H9 (cell line): ENCODE measurements at regions not wholly inside any gene's neighbourhood (a gene's known extent, or its start where the extent isn't known, plus 50 kb on each side); places are given as distances from the start of the nearest gene placed in this dataset.

Source experiments
- DNase-seq: peaks from one replicate; pipeline ENCODE4 v3.0.0-alpha.2; 2017
- H2AFZ ChIP-seq: one replicate; pipeline ENCODE4 v1.6.1; 2013; ENCODE audit warnings: mild to moderate bottlenecking, low read length, control low read depth, moderate library complexity
- H2AK5ac ChIP-seq: 2 replicates; pipeline ENCODE4 v1.6.1; 2013; ENCODE audit warnings: low read length, control low read depth, mixed read lengths; ENCODE audit not compliant: insufficient read length
- H2BK120ac ChIP-seq: one replicate; pipeline ENCODE4 v1.6.1; 2013; ENCODE audit warnings: low read depth, mild to moderate bottlenecking, low read length, control low read depth, inconsistent platforms; ENCODE audit not compliant: poor library complexity, severe bottlenecking
- H2BK12ac ChIP-seq: 2 replicates; pipeline ENCODE4 v1.6.1; 2013; ENCODE audit warnings: low read length, control low read depth, mixed read lengths, low read depth; ENCODE audit not compliant: insufficient read length
- H2BK15ac ChIP-seq: 2 replicates; pipeline ENCODE4 v1.6.1; 2013; ENCODE audit warnings: low read depth, low read length, control low read depth
- H2BK20ac ChIP-seq: one replicate; pipeline ENCODE4 v1.6.1; 2013; ENCODE audit warnings: low read depth, mild to moderate bottlenecking, low read length, control low read depth, inconsistent platforms; ENCODE audit not compliant: poor library complexity, severe bottlenecking
- H2BK5ac ChIP-seq: 2 replicates; pipeline ENCODE4 v1.6.1; 2013; ENCODE audit warnings: low read length, control low read depth, mixed read lengths; ENCODE audit not compliant: insufficient read length
- H3K14ac ChIP-seq: 2 replicates; pipeline ENCODE4 v1.6.1; 2013; ENCODE audit warnings: low read length, control low read depth; ENCODE audit not compliant: insufficient read depth
- H3K18ac ChIP-seq: 2 replicates; pipeline ENCODE4 v1.6.1; 2013; ENCODE audit warnings: low read depth, mild to moderate bottlenecking, mixed read lengths, low read length, control low read depth; ENCODE audit not compliant: insufficient read length
- H3K23ac ChIP-seq: 2 replicates; pipeline ENCODE4 v1.6.1; 2013; ENCODE audit warnings: low read length, control low read depth, mixed read lengths, low read depth; ENCODE audit not compliant: insufficient read length
- H3K23me2 ChIP-seq: 2 replicates; pipeline ENCODE4 v1.6.1; 2013; ENCODE audit warnings: low read depth, mild to moderate bottlenecking, mixed read lengths, low read length, control low read depth; ENCODE audit not compliant: insufficient read length, poor library complexity, severe bottlenecking
- H3K27ac ChIP-seq: 2 replicates; pipeline ENCODE4 v1.5.1; 2013; ENCODE audit warnings: low read length, control low read depth, mixed read lengths, low read depth; ENCODE audit not compliant: insufficient read length
- H3K27me3 ChIP-seq: 2 replicates; pipeline ENCODE4 v1.6.1; 2013; ENCODE audit warnings: low read length, control low read depth, inconsistent platforms; ENCODE audit not compliant: insufficient read depth
- H3K4ac ChIP-seq: 2 replicates; pipeline ENCODE4 v1.6.1; 2013; ENCODE audit warnings: low read depth, mild to moderate bottlenecking, control low read depth, inconsistent platforms, low read length, moderate library complexity
- H3K4me1 ChIP-seq: 2 replicates; pipeline ENCODE4 v1.6.1; 2013; ENCODE audit warnings: low read length, control low read depth, inconsistent platforms; ENCODE audit not compliant: insufficient read depth
- H3K4me2 ChIP-seq: 2 replicates; pipeline ENCODE4 v1.6.1; 2013; ENCODE audit warnings: low read length, control low read depth, mixed read lengths; ENCODE audit not compliant: insufficient read length, insufficient read depth
- H3K56ac ChIP-seq: 2 replicates; pipeline ENCODE4 v1.6.1; 2013; ENCODE audit warnings: low read depth, mild to moderate bottlenecking, mixed read lengths, low read length, control low read depth; ENCODE audit not compliant: insufficient read length
- H3K79me1 ChIP-seq: 2 replicates; pipeline ENCODE4 v1.6.1; 2013; ENCODE audit warnings: low read depth, mild to moderate bottlenecking, moderate library complexity, low read length, control low read depth, inconsistent platforms; ENCODE audit not compliant: insufficient read depth, poor library complexity, severe bottlenecking
- H3K79me2 ChIP-seq: 2 replicates; pipeline ENCODE4 v1.6.1; 2013; ENCODE audit warnings: low read length, control low read depth, inconsistent platforms; ENCODE audit not compliant: insufficient read depth
- H3K9ac ChIP-seq: 2 replicates; pipeline ENCODE4 v1.6.1; 2013; ENCODE audit warnings: low read length, control low read depth, mixed read lengths; ENCODE audit not compliant: insufficient read length; ENCODE audit errors: extremely low read depth
- H3K9me3 ChIP-seq: one replicate; pipeline ENCODE4 v1.6.1; 2013; ENCODE audit warnings: low read depth, low read length, inconsistent platforms; ENCODE audit not compliant: control insufficient read depth
- H3T11ph ChIP-seq: one replicate; pipeline ENCODE4 v1.6.1; 2013; ENCODE audit warnings: mild to moderate bottlenecking, low read length, control low read depth, inconsistent platforms
- H4K20me1 ChIP-seq: one replicate; pipeline ENCODE4 v1.6.1; 2013; ENCODE audit not compliant: control insufficient read depth, insufficient read length, insufficient read depth
- H4K5ac ChIP-seq: 2 replicates; pipeline ENCODE4 v1.6.1; 2013; ENCODE audit warnings: low read depth, mild to moderate bottlenecking, mixed read lengths, low read length, control low read depth; ENCODE audit not compliant: insufficient read length
- H4K8ac ChIP-seq: replicated peaks from 2 replicates; pipeline ENCODE4 v1.6.1; 2013; ENCODE audit warnings: low read length, control low read depth, mixed read lengths, low read depth; ENCODE audit not compliant: insufficient read length
- H4K91ac ChIP-seq: 2 replicates; pipeline ENCODE4 v1.6.1; 2013; ENCODE audit warnings: low read depth, mild to moderate bottlenecking, moderate library complexity, mixed read lengths, low read length, control low read depth; ENCODE audit not compliant: insufficient read length
- H3K27ac Mint-ChIP-seq, 3 experiments: 2 replicates in 2 of 3; 3 replicates in 1 of 3; pipeline ENCODE4 v1.8.0; 2020 to 2021; ENCODE audit warnings: mixed read lengths in 3 of 3, mild to moderate bottlenecking in 1 of 3, moderate library complexity in 1 of 3
- H3K27me3 Mint-ChIP-seq: 2 replicates; pipeline ENCODE4 v1.8.0; 2021; ENCODE audit warnings: low read depth, mild to moderate bottlenecking, moderate library complexity, mixed read lengths
- H3K36me3 Mint-ChIP-seq, 3 experiments: 2 replicates in 2 of 3; 3 replicates in 1 of 3; pipeline ENCODE4 v1.8.0; 2020 to 2021; ENCODE audit warnings: low read depth in 3 of 3, mixed read lengths in 3 of 3; ENCODE audit not compliant: insufficient read depth in 1 of 3
- H3K4me1 Mint-ChIP-seq, 2 experiments: 2 replicates each; pipeline ENCODE4 v1.8.0; 2020; ENCODE audit warnings: mixed read lengths in 2 of 2
- H3K4me3 Mint-ChIP-seq, 2 experiments: 2 replicates in 1 of 2; 3 replicates in 1 of 2; pipeline ENCODE4 v1.8.0; 2020 to 2021; ENCODE audit warnings: mild to moderate bottlenecking in 2 of 2, mixed read lengths in 2 of 2, moderate library complexity in 1 of 2
- H3K9me3 Mint-ChIP-seq, 2 experiments: 2 replicates in 1 of 2; 3 replicates in 1 of 2; pipeline ENCODE4 v1.8.0; 2020; ENCODE audit warnings: mild to moderate bottlenecking in 2 of 2, mixed read lengths in 2 of 2, moderate library complexity in 1 of 2
- CTCF ChIP-seq: fragments of 200-600 bp; sonication (generic); conservative IDR thresholded peaks from 3 replicates; pipeline ENCODE4 v1.8.0; 2021; ENCODE audit warnings: antibody characterized with exemption, mild to moderate bottlenecking
- WGBS: extraction: QIAGEN DNeasy Blood & Tissue Kit; methylation state at CpG from one replicate; pipeline ENCODE4 v1.1.7; 2013; ENCODE audit warnings: missing lambda C conversion rate, low lambda C conversion rate, mixed read lengths; ENCODE audit not compliant: insufficient read length; ENCODE audit errors: extremely low coverage; 5-methylcytosine and 5-hydroxymethylcytosine counted together

GRCh38 chr13:112639521-112639920 is 50.3 kb upstream of the ATP11A start:
- H3K9me3 ChIP-seq: no peaks in the 10 kb centered on the region
- H3K4me3 Mint-ChIP-seq: no peak overlapping the region
- no peak overlapping the region for H2BK5ac ChIP-seq
- no peak overlapping the region for H3K9ac ChIP-seq
- H3K27ac ChIP-seq: no peak overlapping the region
- no peak overlapping the region for H3K18ac ChIP-seq
- no peak overlapping the region for H3K4ac ChIP-seq
- H3T11ph ChIP-seq: no peak overlapping the region
- H3K27me3 Mint-ChIP-seq: peaks cover 50% of the 10 kb centered on the region
- H4K20me1 ChIP-seq: peaks cover 3% of the 10 kb centered on the region
- H4K5ac ChIP-seq: no peak overlapping the region
- H3K4me2 ChIP-seq: no peak overlapping the region
- no peaks in the 10 kb centered on the region for H3K27me3 ChIP-seq
- no peak overlapping the region for H2BK20ac ChIP-seq
- no peaks in the 10 kb centered on the region for H3K79me2 ChIP-seq
- no CpG with 5 or more reads among the region's 5 CpGs for WGBS
- TF ChIP-seq CTCF: no peak
- H3K14ac ChIP-seq: no peak overlapping the region
- H2BK15ac ChIP-seq: no peak overlapping the region
- no peak overlapping the region for H2BK120ac ChIP-seq
- no peak overlapping the region for H3K27ac Mint-ChIP-seq
- H3K36me3 Mint-ChIP-seq: no peaks in the 10 kb centered on the region
- no peak overlapping the region for H2AFZ ChIP-seq
- no peak overlapping the region for H3K23ac ChIP-seq
- H2AK5ac ChIP-seq: no peak overlapping the region
- peaks cover 23 to 24% of the 10 kb centered on the region in 2 experiments for H3K4me1 Mint-ChIP-seq
- peaks cover 3% of the 10 kb centered on the region for H3K23me2 ChIP-seq
- H4K8ac ChIP-seq: no peak overlapping the region
- no peaks in the 10 kb centered on the region for H3K79me1 ChIP-seq
- no peaks in the 10 kb centered on the region for H3K9me3 Mint-ChIP-seq
- DNase-seq: no peak
- H2BK12ac ChIP-seq: no peak overlapping the region
- no peak overlapping the region for H3K56ac ChIP-seq
- H4K91ac ChIP-seq: no peak overlapping the region
- no peaks in the 10 kb centered on the region for H3K4me1 ChIP-seq
